Stimulated activated CD4-positive, alpha-beta T cell treated with anti-CD3 and anti-CD28 coated beads, Interleukin-15, amount 100 ng/mL, for 1 hour (primary cell): ENCODE measurements at regions not wholly inside any gene's neighbourhood (a gene's known extent, or its start where the extent isn't known, plus 50 kb on each side); places are given as distances from the start of the nearest gene placed in this dataset.

Experiments used
- DNase-seq, 2 donors: peaks; one replicate each; pipeline ENCODE4 v3.0.0-alpha.2; 2020; ENCODE audit warnings: low read depth in 1 of 2, low spot score in 1 of 2

DNA sequence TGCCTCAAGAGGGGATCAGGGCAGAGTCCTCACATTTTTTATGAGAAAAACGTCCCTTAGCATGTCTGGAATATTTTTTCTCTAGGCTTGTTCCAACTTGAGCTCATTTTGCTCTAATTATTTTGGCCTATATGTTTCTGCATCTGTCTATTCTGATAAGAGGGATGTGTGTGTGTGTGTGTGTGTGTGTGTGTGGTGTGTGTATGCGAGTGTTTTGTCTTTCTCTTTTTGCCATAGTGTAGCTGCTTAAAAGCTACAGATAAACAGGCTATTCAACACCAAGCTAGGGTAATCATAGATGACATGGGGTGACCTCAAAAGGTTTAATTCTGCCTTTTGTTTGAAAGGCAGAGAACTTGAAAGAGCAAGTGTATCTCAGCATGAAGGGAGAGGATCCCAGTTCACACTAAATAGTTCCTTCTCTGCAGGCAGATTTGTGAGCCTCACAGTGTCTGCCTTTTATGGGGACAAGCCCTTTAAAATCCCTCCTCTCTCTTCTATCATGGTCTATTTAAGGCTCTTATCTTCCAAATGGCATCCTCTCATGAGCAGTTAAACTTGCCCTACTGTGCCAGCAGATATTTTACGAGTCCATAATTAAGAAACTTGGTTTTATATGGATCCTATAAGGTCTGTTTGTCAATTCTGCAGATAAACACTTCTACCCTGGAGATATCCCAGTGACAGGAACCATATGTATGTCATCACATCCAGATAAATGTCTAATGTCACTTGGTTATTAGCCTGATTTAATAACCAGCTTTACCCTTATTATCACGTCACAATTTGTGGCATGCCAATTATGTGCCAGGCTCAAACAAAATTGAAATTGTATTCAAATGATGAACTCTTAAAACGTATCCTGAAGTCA, 202.9 kb upstream of the MTPN start:
- DNase-seq, result no peak

GRCh38 chr7:136179154-136179553, 202.0 kb upstream of the MTPN start:
- DNase-seq, result no peak

DNA sequence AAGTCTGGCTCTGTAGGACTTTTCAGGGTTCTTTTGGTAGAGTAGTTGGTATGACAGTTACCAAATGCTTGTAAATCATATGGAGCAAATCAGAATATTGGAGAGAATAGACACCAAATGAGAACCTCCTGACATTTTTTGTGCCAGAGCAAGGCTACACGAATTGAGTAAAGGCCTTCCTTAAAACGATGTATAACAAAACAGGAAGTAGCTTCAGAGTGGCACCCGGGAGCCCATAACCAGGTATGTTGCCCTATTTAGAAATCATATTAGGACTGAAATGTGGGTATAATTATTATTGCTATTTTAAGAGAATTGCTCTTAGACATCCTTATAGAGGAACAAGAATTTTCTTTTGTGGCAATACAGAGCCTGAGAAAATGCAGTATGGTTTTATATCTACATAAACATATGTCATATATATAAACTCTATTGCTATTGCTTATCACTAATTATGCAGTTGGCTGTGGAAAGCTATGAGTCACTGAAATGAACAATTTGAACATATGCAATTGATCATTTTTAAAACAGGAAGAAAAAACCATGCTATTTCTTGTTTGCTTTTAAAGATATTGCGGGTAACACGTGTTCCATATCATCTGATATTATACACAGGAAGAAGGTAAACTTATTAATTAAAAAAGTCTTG, 197.4 kb upstream of the MTPN start:
- DNase-seq, result no peak

GRCh38 chr7:136173874-136174273, 196.7 kb upstream of the MTPN start:
- no peak for DNase-seq

- no peak for DNase-seq
These were observed 194.1 kb upstream of the MTPN start for GRCh38 chr7:136171233-136171632.

GRCh38 chr7:136168821-136169220, 191.7 kb upstream of the MTPN start:
- DNase-seq, result no peak

DNA sequence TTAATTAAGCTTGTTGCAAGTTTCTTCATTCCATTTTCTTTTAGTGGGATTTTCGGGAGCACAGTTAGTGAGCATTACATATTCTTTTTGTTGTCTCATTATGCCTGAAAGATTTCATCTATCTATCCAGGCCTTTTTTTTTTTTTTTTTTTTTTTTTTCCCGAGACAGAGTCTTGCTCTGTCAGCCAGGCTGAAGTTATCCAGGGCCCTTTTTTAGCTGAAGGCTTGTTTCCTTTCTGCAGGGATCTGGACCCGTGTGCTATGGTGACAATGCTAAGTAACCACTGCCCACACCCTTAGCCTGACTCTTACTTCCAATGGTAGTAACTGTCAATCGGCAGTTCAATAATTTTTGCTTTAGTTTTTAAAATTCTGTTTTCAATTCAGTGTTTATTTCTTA, 190.8 kb upstream of the MTPN start:
- no peak for DNase-seq

DNA sequence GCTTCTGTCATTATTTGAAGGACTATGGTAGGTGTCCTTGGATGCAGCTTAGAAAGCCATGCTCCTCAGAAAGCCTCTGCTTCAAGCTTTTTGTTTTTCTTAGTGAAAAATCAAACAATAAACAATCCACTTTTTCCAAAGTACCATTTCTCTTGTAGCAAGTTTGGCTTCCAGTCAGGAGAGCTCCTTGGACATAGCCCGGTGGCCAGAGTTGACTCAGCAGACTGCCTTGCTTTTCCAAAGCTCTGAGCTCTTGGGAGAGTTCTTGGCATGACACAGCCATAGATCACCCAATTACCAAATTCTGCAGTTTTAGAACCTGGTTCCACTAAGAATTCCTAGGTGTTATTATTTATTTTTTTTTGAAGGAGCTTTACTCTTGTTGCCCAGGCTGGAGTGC, 189.4 kb upstream of the MTPN start:
- DNase-seq, result no peak

DNA sequence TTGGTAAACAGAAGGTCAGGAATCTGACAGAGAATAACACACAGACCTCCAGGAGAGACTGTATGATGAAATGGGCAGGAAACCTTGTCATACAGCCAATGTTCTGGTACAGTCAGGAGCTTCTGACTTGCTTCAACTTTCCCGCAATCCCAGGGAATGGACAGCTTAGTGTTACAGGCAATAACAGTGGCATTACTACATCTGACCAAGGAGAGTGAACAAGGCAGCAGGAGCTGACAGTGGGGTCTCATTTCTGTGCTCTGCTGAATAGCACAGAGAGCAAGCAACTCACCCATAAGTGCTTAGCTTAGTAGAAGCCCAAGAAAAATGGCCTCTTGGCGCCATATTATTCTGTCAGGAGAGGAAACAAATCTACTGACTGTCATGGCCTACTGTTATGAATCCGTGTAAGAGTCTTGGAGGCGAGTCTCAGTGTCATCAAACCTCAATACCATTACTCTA, 186.2 kb upstream of the MTPN start:
- DNase-seq, result no peak

DNA sequence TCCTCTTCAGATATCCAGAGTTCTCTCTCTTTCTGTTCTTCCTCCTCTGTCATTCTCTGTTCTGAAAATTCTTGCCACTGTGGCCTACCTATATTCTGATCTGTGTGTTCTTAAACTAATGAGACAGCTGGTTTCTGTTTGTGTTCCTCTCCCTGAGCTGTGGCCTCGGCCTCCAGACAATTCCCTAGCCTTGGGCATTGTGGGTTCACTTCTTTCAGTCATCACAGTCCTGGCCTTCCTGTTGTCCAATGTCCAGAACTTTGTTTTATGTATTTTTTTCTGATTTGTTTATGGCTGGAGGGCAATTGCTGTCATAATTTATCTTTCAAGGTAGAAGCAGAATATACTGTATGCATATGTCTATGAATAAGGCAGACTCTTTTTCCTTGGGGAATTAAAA, 173.2 kb upstream of the MTPN start:
- DNase-seq, result no peak

- no peak for DNase-seq
These were observed 171.8 kb upstream of the MTPN start for GRCh38 chr7:136148920-136149319.

DNA sequence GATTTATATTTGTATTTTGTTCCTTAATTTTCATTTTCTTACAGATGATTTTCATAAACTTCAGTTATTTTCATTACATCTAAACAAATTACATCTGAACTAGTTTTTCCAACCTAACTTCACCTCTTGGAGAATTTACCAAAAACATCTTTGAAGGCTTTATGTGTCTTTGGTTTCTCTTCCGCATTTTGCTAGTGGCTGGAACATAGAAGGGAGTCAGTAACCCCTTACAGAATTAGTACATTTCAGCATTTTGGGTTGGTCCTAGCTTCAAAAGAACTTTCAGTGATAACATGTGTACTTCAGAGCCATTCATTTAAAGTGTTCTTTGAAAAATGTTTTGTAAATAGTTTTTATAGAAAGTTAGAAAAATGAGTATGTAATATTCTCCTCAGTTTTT, 169.8 kb upstream of the MTPN start:
- DNase-seq, result no peak

DNA sequence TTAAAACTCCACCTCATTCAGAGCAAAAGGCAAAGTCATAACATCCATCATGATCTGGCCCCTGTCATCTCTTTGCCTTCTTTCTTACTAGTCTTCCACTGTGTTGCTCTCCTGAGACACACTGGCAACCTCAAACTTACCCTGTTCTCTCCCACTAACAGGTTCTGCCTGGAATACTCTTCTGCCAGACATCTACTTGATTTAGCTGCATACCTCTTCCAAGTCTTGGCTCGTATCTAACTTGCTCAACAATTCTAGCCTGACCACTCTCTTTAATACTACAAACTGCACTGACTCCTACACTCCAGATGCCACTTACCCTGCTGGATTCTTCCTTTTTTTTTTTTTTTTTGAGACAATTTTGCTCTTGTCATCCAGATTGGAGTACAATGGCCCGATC, 167.0 kb upstream of the MTPN start:
- no peak for DNase-seq

DNA sequence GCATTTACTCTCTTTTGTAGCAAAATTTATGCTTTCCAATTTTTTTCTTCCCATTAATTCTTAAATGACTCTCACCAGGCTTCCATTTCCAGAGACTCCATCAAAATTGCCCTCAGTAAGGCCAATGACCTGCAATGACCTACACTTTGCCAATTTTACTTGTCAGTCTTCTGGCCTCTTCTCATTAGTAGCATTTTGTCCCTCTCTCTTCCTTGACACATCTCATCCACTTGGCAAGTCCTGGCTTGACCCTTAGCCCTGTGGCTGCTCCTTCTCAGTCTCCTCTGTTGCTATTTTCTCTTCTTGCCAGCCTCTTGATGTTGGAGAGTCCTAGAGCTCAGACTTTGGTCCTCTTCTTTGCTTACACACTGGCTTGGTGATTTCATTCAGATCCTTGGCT, 166.1 kb upstream of the MTPN start:
- no peak for DNase-seq

GRCh38 chr7:136142583-136142982, 165.4 kb upstream of the MTPN start:
- no peak for DNase-seq

GRCh38 chr7:136140469-136140868, 163.3 kb upstream of the MTPN start:
- no peak for DNase-seq

DNA sequence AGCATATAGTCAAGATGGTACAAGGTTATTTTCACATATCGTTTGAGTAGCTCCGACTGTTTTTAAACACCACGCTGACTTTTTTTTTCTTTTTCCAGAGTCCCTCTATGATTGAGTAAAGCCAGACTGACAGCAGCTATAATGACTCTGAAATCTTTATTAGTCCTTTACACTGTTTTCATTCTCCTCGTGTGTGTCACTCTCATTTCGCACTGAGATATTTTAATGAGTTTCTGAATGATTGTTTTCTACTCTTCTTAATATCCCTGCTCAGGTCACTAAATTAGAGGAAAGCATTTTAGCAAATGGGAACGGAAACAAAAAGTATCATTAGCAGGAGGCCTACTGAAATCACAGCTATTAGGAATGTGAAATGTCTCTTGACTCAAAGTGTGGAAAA, 162.3 kb upstream of the MTPN start:
- no peak for DNase-seq

GRCh38 chr7:136138991-136139390, 161.8 kb upstream of the MTPN start:
- no peak for DNase-seq

DNA sequence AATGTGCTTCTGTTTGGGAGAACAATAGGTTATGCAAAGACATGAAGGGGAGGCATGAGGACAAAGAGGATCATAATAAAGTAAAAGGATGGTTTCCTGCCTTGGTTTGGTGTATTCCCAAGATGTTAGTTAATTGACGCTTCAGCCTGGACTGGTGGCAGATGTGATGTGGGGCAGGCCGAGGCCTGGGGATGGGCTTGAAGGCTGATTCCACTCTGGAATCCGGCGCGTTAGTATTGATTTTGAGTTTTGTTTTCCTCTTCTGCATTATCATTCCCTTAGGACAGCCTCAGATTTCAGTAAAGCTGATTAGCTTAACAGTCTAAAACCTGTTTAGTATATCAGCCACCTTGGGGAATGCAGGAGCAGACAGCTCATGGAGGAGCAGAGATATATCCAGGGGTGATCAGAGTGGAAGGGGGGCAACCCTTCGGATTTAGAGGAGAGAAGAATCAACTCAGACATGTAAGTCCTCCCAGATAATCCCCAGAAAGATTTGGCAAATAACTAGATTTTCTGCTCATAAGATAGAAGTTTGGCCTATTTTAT, 159.8 kb upstream of the MTPN start:
- DNase-seq, result no peak

GRCh38 chr7:136134503-136134902, 157.3 kb upstream of the MTPN start:
- DNase-seq, result no peak

DNA sequence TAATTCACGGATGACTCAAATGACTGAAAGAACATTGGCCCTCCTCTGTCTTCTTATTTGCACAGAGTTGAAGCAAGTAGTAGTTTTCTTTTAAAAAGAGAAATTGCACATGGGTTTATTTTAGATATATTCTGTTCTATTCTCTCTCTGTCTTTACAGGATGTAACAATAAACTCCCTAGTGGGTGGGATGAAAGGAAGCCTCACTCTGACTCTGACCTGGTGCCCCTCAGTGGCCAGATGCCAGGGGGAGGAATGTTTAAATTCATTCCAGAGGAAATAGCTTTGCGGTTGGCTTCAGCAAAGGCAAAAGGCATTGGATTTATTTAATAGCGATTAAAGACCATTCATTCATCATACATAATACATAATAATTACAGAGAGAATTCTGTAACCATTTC, 156.4 kb upstream of the MTPN start:
- DNase-seq, result no peak

GRCh38 chr7:136131304-136131630, 154.1 kb upstream of the MTPN start:
- DNase-seq, result no peak
